NCI-H510A (cell line): ENCODE measurements at regions not wholly inside any gene's neighbourhood (a gene's known extent, or its start where the extent isn't known, plus 50 kb on each side); places are given as distances from the start of the nearest gene placed in this dataset.

Source experiments
- DNase-seq: peaks from one replicate; lab custom pipeline; 2025; lab: John Stamatoyannopoulos, UW

- no peak for DNase-seq
Observed at GRCh38 chr18:73639788-73640187, 507.8 kb downstream of the FBXO15 start.

GRCh38 chr18:73638709-73639108 lies 508.9 kb downstream of the FBXO15 start:
- no peak for DNase-seq

- no peak for DNase-seq
Observed at GRCh38 chr18:73636355-73636754, 511.3 kb downstream of the FBXO15 start.

- DNase-seq, result no peak
Observed at GRCh38 chr18:73626859-73627258, 520.8 kb downstream of the FBXO15 start.

- DNase-seq, result no peak
Observed at GRCh38 chr18:73626221-73626620, 521.4 kb downstream of the FBXO15 start.

GRCh38 chr18:73621091-73621490 lies 526.5 kb downstream of the FBXO15 start:
- no peak for DNase-seq

GRCh38 chr18:73617981-73618380 lies 529.7 kb downstream of the FBXO15 start:
- no peak for DNase-seq

GRCh38 chr18:73615506-73615905 lies 532.1 kb downstream of the FBXO15 start:
- DNase-seq, result no peak

- no peak for DNase-seq
Observed at GRCh38 chr18:73614812-73615211, 532.8 kb downstream of the FBXO15 start.

- no peak for DNase-seq
Observed at GRCh38 chr18:73613706-73614340, 533.8 kb downstream of the FBXO15 start.

GRCh38 chr18:73597832-73598615 lies 549.6 kb downstream of the FBXO15 start:
- DNase-seq, result no peak

GRCh38 chr18:73594749-73595148 lies 552.9 kb downstream of the FBXO15 start:
- DNase-seq, result no peak

- no peak for DNase-seq
Observed at GRCh38 chr18:73593207-73593606, 554.4 kb downstream of the FBXO15 start.

GRCh38 chr18:73590950-73591349 lies 556.7 kb downstream of the FBXO15 start:
- no peak for DNase-seq

GRCh38 chr18:73579698-73580097 lies 567.9 kb downstream of the FBXO15 start:
- DNase-seq, result no peak

- no peak for DNase-seq
Observed at GRCh38 chr18:73577365-73577764, 570.3 kb downstream of the FBXO15 start.

- DNase-seq, result no peak
Observed at GRCh38 chr18:73563901-73564472, 583.6 kb downstream of the FBXO15 start.

GRCh38 chr18:73563345-73563744 lies 584.3 kb downstream of the FBXO15 start:
- DNase-seq, result no peak

GRCh38 chr18:73556904-73557303 lies 590.7 kb downstream of the FBXO15 start:
- no peak for DNase-seq

- no peak for DNase-seq
Observed at GRCh38 chr18:73552171-73552570, 595.5 kb downstream of the FBXO15 start.

GRCh38 chr18:73551211-73551610 lies 596.4 kb downstream of the FBXO15 start:
- DNase-seq, result no peak

GRCh38 chr18:73549236-73549635 lies 598.4 kb downstream of the FBXO15 start:
- no peak for DNase-seq

- DNase-seq, result no peak
Observed at GRCh38 chr18:73545472-73545871, 602.2 kb downstream of the FBXO15 start.
